Esophagus squamous epithelium (tissue), 5 donors: ENCODE measurements at regions not wholly inside any gene's neighbourhood (a gene's known extent, or its start where the extent isn't known, plus 50 kb on each side); places are given as distances from the start of the nearest gene placed in this dataset.

Source experiments
- DNase-seq: peaks from one replicate; lab custom pipeline; 2025; lab: John Stamatoyannopoulos, UW
- H3K27ac ChIP-seq, 4 donors: fragments of 200-600 bp; sonication (generic); one replicate each; pipeline ENCODE4 v1.5.1; 2016 to 2019; ENCODE audit warnings: mild to moderate bottlenecking in 1 of 4
- H3K27me3 ChIP-seq, 4 donors: fragments of 200-600 bp; sonication (generic); 1 replicate in 3 of 4; 2 replicates in 1 of 4; pipeline versions ENCODE4 v1.5.1 to v1.6.0; 2017 to 2021; ENCODE audit warnings: antibody characterized with exemption in 1 of 4
- H3K36me3 ChIP-seq, 3 donors: fragments of 200-600 bp; sonication (generic); one replicate each; pipeline ENCODE4 v1.5.1; 2016 to 2019
- H3K4me1 ChIP-seq, 3 donors: fragments of 200-600 bp; sonication (generic); one replicate each; pipeline ENCODE4 v1.5.1; 2017 to 2019
- H3K4me3 ChIP-seq, 4 donors: fragments of 200-600 bp; sonication (generic); 1 replicate in 3 of 4; 2 replicates in 1 of 4; pipeline ENCODE4 v1.5.1; 2016 to 2019; ENCODE audit warnings: mild to moderate bottlenecking in 2 of 4, moderate library complexity in 1 of 4
- H3K9me3 ChIP-seq, 3 donors: fragments of 200-600 bp; sonication (generic); one replicate each; pipeline ENCODE4 v1.5.1; 2016 to 2019
- POLR2A ChIP-seq, 4 donors: fragments of 450-650 bp; IDR thresholded peaks; one replicate each; pipeline ENCODE4 v1.6.1; 2017; ENCODE audit warnings: antibody characterized with exemption in 4 of 4, mild to moderate bottlenecking in 4 of 4, moderate library complexity in 3 of 4
- WGBS, 2 donors: methylation state at CpG; one replicate each; pipeline ENCODE4 v1.1.5; 2018; 5-methylcytosine and 5-hydroxymethylcytosine counted together
- intact Hi-C: fragments of 100-400 bp; cut with DNase I; formaldehyde crosslinking; loops from one replicate; pipeline ENCODE4 v1.15.0; 2022
- TF ChIP-seq, protein P1 (sequence below), 6 experiments: fragments of 450-650 bp in 4 of 6; fragments of 200-600 bp in 2 of 6; sonication (generic) in 2 of 6; IDR thresholded peaks; one replicate each; pipeline ENCODE4 v1.5.1; 2016 to 2019; ENCODE audit warnings: antibody characterized with exemption in 6 of 6, mild to moderate bottlenecking in 4 of 6, moderate library complexity in 4 of 6
- donor health status: DM: yes; HTN: yes; CAD: no.

DNA sequence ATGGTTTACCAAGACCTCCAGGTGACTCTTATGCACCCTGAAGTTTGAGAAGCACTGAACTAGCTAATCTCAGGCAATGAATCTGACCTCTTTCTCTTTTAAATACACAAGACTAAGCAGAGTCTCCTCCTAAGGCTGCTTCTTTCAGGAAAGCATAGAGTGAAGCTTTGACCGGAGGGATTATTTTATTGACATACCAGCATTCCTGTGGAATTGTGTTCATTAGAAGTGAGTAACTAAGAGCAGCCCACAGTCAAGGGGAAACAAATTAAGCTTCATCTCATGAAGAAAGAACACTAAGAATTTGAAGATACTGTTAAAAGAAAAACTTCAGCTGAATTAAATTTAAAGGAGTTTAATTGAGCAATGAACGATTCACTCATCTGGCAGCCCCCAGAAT lies 963.5 kb downstream of the NTRK3 start:
- H3K27ac ChIP-seq: no peak overlapping the region
- 65 to 80% methylated on average over 2 of the region's 2 CpGs for whole genome bisulfite sequencing, 2 donors
- no peak for TF ChIP-seq POLR2A (IDR thresholded peaks at IDR 0.05)
- TF ChIP-seq, protein P1, sequence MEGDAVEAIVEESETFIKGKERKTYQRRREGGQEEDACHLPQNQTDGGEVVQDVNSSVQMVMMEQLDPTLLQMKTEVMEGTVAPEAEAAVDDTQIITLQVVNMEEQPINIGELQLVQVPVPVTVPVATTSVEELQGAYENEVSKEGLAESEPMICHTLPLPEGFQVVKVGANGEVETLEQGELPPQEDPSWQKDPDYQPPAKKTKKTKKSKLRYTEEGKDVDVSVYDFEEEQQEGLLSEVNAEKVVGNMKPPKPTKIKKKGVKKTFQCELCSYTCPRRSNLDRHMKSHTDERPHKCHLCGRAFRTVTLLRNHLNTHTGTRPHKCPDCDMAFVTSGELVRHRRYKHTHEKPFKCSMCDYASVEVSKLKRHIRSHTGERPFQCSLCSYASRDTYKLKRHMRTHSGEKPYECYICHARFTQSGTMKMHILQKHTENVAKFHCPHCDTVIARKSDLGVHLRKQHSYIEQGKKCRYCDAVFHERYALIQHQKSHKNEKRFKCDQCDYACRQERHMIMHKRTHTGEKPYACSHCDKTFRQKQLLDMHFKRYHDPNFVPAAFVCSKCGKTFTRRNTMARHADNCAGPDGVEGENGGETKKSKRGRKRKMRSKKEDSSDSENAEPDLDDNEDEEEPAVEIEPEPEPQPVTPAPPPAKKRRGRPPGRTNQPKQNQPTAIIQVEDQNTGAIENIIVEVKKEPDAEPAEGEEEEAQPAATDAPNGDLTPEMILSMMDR (IDR thresholded peaks at IDR 0.05): no peak
- H3K9me3 ChIP-seq: no peaks in the 10 kb centered on the region
- no peaks in the 10 kb centered on the region for H3K4me1 ChIP-seq
- no peaks in the 10 kb centered on the region for H3K27me3 ChIP-seq
- no peak overlapping the region for H3K4me3 ChIP-seq
- H3K36me3 ChIP-seq: no peaks in the 10 kb centered on the region
- no peak for DNase-seq
- intact Hi-C loops: no loop called here

DNA sequence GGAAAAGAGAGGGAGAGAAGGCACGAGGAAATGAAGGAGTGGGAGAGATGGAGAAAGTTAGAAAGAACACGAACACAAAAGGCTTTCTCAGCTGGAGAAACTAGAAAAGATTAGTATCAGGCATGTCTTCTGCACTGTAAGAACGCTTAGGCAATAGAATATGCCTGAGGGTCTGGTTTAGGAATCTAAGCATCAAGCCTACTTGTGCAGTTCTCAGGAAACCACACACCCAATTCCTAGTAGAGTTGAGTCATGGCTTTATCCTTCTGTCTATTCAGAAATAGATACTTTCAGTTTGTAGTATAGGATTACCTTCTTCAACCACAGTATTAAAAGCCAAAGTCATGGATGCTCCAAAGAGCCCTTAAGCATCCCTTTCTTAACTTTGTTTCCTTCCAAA lies 969.4 kb downstream of the NTRK3 start:
- intact Hi-C loops: no loop called here

DNA sequence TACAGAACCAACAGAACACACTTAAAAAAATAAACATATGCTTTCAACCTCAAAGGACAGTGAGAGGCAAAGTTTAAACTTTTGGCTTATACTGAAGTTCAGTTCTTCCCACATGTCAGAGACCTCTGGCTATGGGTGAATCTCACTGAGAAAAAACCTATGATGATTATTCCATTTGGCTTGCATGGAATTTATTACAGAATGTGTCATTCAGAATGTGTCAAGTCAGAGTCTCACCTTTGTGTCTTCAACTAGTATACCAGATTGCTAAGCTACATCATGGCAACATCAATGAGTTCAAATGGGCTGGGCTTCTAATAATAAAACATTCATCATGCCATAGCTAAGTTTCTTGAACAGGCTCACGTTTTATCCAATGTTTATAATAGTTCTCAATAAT lies 987.0 kb downstream of the NTRK3 start:
- Histone ChIP-seq H3K4me3 (no peak overlapping the region), H3K9me3 (no peaks in the 10 kb centered on the region), H3K27ac (no peak overlapping the region), H3K36me3 (no peaks in the 10 kb centered on the region), H3K27me3 (no peaks in the 10 kb centered on the region), H3K4me1 (no peaks in the 10 kb centered on the region)
- WGBS, 2 donors: 15 to 24% methylated on average over 1 of the region's 1 CpG
- intact Hi-C loops: no loop called here
- DNase-seq: no peak
- TF ChIP-seq, protein P1 (IDR thresholded peaks at IDR 0.05): no peak
- TF ChIP-seq POLR2A (IDR thresholded peaks at IDR 0.05): no peak

More for the DNA sequence above, 969.4 kb downstream of the NTRK3 start:
- H3K36me3 ChIP-seq: no peaks in the 10 kb centered on the region
- H3K27me3 ChIP-seq: no peaks in the 10 kb centered on the region
- H3K9me3 ChIP-seq: peaks cover 0 to 4% (median 0%) of the 10 kb centered on the region in 3 donors
- TF ChIP-seq POLR2A (IDR thresholded peaks at IDR 0.05): no peak
- TF ChIP-seq, protein P1 (IDR thresholded peaks at IDR 0.05): no peak
- H3K4me1 ChIP-seq: no peaks in the 10 kb centered on the region
- no peak overlapping the region for H3K4me3 ChIP-seq
- no peak overlapping the region for H3K27ac ChIP-seq
- WGBS, 2 donors: 29 to 39% methylated on average over 3 of the region's 3 CpGs
- no peak for DNase-seq

DNA sequence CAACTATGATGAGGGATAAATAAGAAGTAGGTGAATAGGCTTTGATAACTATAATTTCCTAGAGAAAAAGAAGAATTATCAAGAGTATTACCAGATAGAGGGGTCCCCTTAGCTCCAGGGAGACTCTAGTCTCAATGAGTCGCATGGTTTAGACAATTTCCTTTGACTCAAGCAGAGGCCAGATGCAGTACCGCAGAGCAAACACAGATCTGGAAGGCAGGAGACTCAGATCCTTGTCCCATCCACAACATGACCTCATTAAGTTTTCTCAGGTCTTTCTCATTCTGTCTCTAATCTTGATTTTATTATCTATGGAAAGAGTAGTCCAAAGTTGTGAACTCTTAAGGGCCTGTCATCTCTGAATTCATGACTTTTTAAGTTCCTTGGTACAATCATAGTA lies 987.9 kb downstream of the NTRK3 start:
- Histone ChIP-seq H3K4me1 (no peaks in the 10 kb centered on the region), H3K9me3 (no peaks in the 10 kb centered on the region), H3K27ac (no peak overlapping the region), H3K4me3 (no peak overlapping the region), H3K27me3 (no peaks in the 10 kb centered on the region), H3K36me3 (no peaks in the 10 kb centered on the region)
- 79 to 91% methylated on average over 2 of the region's 2 CpGs for WGBS, 2 donors
- intact Hi-C loops: no loop called here
- TF ChIP-seq, protein P1 (IDR thresholded peaks at IDR 0.05): no peak
- TF ChIP-seq POLR2A (IDR thresholded peaks at IDR 0.05): no peak
- no peak for DNase-seq

DNA sequence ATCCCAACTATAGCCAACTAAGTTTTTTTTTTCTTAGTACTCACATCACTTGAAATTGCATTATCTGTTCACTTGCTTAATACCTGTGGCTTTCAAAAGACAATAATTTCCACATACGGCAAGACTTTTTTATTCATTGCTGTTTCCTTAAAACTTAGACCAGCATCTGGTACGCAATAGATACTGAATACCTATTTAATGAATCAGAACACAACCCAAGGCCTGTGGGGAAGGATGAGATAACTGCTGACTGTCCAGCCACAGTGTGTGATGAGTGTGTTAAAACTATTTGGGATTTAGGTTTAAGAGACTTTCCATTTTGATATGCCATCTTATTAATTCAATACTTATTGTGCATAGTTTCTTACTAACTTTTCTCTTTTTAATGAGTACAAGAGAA lies 988.7 kb downstream of the NTRK3 start:
- TF ChIP-seq POLR2A (IDR thresholded peaks at IDR 0.05): no peak
- TF ChIP-seq, protein P1 (IDR thresholded peaks at IDR 0.05): no peak
- H3K9me3 ChIP-seq: no peaks in the 10 kb centered on the region
- H3K4me3 ChIP-seq: no peak overlapping the region
- no peaks in the 10 kb centered on the region for H3K4me1 ChIP-seq
- H3K36me3 ChIP-seq: no peaks in the 10 kb centered on the region
- 51 to 88% methylated on average over 2 of the region's 2 CpGs for WGBS, 2 donors
- no peak for DNase-seq
- intact Hi-C loops: no loop called here
- H3K27me3 ChIP-seq: no peaks in the 10 kb centered on the region
- H3K27ac ChIP-seq: no peak overlapping the region
